GM19238 (cell line): ENCODE measurements at regions not wholly inside any gene's neighbourhood (a gene's known extent, or its start where the extent isn't known, plus 50 kb on each side); places are given as distances from the start of the nearest gene placed in this dataset.
"Not testable (repeated sequence)": the region's sequence is repeated elsewhere in the genome, so short reads cannot be mapped to it uniquely, and the experiment has no call there.

Experiments used
- DNase-seq: peaks from one replicate; pipeline ENCODE4 v3.0.0; 2011; ENCODE audit warnings: low spot score; ENCODE audit not compliant: insufficient read length

DNA sequence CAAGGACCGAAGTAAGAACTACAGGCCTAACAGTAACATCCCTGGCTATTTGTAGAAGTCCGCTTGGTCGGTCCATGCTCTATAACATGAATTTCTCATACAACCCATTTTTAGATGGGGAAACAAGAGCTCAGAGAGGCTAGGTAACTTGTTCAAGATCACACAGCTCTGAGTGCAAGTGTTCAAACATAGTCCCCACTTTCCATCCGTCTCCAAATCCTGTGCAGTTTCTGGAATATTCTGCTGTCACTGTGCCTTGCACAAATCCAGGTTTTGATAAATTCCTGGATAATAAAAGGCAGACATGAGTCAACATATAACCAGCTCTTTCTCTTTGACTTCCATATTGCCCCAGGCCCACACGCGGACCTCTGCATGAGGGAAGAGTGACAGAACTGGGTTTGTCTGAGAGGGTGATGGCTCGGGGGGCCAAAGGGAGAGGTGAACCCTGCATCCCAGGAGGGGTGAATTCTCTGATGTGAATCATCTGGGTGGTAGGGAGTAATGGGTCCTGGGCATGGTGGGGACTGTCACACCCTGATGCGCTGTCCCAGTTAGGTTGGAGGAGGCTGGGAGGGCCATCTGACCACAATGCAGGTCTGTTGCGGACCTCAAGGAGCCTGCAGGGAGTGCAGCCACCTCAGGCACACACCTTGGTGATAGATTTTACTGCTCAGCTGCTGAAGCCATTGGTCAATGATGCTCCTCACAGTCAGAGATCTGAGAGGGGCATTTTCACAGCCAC lies 162.2 kb downstream of the SMAD6 start:
- DNase-seq: no peak

DNA sequence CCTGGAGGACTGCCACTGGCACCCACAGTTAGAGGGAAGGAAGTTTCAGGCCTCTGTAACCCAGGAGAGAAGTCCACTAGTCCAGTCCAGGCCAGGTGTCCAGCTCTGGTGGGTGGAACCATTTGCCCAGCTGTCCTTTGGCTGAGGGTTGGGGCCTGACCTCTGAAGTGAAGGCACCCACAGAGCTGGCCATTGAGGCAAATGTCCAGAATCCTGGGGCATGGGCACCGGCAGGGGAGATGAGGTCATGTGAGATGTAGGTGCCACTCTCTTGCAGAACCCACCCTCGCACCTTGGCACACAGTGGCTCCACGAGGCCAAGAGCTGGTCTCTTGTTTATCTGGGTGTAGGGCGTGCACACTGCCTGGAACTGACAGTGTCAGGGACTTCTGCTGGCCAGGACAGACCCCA lies 162.8 kb downstream of the SMAD6 start:
- DNase-seq: no peak

DNA sequence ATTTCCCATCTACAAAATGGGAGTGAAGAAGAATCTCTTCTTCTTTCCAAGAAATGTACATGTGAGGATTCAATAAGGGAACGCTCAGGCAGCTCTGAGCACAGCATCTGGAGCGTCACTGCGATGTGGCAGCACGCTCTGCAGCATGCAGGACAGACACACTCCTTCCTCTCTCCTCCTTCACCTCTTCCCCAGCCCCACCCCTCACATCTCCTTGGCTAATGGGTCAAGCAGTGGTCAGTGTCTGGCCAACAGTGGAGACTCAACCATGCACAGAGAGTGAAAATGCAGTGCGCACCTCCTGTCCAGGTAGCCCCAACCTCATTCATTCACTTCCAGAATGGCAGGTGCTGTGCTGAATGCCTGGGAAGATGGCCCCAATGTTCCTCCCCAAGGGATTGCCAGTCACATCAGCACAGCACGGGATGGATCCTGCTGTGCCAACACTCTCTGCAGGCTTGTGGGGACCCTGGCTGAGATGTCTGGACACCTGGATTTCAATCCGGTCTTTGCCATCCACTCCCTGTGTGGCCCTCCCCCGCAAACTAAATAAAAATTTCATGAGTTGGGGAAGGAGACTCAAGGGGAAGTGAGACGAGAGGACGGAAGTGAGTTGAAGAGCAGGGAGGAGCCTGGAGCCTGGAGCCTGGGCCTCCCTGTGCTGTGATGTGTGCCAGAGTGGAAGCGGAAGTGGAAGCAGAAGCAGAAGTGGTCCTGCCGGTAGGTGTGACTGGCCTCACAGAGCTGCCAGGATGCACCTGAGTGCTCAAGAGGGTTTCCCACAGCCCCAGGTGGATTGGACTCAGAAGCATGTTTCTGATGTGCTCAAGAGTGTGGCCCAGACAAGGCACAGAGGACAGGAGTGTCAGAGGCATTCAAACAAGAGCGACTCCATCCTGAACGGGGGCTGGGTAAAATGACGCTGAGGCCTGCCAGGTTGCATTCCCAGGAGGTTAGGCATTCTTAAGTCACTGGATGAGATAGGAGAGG lies 163.9 kb downstream of the SMAD6 start:
- DNase-seq: peak; percentile 62

DNA sequence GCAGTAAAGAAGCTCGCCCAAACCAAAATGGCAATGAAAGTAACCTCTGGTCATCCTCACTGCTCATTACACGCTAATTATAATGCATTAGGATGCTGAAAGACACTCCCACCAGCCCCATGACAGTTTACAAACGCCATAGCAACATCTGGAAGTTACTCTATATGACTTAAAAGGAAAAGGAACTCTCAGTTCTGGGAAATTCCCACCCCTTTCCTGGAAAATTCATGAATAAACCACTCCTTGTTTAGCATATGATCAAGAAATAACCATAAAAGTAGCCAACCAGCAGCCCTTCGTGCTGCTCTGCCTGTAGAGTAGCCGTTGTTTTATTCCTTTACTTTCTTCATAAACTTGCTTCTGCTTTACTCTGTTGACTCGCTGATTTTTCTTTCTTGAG lies 164.6 kb downstream of the SMAD6 start:
- no peak for DNase-seq

DNA sequence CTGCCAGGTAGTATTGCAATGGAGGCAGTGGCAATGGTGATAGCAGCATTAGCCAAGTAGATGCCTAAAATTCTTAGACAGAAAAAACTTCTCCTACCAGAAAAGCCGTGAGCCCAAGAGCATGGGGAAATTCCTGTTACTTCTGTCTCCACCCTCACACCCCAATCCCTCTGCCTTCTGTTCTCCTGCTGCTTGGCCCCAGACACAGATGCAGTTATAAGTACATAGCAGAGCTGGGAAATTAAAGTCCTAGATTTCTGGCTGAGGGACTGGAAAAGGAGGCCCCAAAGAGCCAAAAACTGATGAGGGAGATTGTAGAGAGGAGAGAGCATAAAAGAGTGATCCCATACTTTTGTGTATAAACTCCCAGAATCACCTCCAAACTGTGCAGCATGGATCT lies 166.9 kb downstream of the SMAD6 start:
- no peak for DNase-seq

DNA sequence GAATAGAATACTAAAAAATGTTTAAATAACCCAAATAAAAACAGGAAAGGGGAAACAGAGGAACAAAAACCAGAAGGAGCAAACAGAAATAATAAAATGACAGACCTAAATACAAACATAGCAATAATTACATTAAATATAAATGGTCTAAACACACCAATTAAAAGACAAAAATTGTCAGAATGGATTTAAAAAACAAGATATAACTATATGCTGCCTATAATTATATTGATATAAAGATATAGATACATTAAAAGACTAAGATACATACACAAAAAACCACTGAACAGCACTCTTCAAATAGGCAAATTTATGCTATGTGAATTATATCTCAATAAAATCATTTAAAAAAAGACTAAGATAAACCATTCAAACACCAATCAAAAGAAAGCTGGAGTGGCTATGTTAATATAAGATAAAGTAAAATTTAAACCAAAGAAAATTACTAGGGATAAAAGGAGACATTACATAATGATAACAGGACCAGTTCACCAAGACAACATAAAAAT lies 168.9 kb downstream of the SMAD6 start:
- no peak for DNase-seq

DNA sequence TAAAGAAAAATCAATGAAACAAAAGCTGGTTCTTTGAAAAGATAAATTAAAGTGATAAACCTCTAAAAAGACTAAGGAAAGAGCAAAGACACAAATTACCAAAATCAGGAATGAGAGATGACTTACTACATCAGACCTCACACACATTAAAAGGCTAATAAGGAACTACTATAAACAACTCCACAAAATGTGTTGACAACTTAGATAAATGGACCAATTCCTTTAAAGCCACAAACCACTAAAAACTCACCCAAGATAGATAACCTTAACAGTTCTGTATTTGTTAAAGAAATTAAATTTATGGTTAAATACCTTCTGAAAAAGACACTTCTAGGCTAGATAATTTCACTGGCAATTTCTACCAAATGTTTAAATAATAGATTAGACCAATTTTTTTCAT lies 170.4 kb downstream of the SMAD6 start:
- DNase-seq: no peak

DNA sequence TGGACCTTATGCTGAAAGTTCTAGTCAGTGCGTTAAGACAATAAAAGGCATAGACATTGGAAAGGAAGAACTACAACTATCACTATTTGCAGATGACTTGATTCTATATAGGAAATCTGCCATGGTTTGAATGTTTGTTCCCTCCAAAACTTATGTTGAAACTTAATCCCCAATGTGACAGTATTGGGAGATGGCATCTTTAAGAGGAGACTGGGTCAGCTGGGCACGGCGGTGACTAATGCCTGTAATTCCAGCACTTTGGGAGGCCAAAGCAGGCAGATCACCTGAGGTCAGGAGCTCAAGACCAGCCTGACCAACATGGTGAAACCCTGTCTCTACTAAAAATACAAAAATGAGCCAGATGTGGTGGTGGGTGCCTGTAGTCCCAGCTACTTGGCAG lies 171.3 kb downstream of the SMAD6 start:
- DNase-seq: not testable (repeated sequence)

DNA sequence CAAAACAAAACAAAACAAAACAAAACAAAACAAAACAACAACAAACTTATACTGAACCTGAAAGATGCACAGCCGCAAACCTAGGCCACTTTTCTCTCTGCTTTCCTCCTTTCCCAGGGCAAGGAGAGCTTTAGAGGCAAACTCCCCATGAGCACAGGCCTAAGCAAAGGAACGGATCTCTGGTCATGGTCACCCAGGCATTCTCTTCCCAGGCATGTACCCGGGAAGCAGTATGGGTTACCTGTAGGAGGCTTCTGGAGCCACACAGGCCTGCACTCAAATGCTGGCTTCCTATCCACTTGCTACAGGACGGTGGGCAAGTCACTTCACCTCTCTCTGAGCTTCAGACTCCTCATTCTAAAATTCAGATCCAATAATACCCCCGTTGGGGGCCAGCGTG lies 171.8 kb downstream of the SMAD6 start:
- no peak for DNase-seq

DNA sequence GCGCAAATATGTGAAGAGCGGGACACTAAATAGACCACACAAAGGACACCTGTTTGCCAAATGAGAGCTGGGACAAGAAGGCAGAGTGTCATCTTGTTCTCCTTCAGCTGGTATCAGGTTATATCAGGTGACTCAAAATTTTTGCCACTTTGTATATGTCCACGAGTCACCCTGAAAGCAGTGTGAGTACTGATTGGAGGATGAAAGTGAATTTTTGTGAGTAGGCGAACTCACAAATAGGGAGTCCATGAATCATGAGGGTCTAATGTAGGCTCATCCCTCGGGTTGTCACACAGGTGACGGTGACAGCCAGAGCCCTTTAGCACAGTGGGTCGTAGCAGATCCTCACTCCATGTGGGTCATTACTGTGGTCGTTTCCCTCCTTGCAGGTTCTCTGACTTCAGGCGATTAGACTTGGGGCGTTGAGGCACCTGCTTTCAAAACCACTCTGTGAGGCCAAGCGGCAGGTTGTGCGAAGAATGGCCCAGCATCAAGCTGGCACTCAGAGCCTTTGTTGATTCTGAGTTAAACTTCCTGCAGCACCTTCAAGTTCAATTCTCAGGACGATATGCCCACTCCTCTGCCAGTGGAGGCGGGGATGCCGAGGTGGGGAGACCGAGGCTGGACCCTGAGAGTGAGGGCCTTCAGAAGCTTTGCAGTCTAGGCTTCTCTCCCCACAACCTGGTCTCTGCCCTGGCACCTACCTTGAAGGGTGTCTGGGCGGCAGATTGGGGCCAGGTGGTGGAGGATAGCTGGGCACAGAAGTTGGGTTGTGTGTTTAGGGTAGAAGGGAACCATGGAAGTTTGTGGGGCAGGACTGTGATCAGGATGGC lies 173.8 kb downstream of the SMAD6 start:
- DNase-seq: no peak

DNA sequence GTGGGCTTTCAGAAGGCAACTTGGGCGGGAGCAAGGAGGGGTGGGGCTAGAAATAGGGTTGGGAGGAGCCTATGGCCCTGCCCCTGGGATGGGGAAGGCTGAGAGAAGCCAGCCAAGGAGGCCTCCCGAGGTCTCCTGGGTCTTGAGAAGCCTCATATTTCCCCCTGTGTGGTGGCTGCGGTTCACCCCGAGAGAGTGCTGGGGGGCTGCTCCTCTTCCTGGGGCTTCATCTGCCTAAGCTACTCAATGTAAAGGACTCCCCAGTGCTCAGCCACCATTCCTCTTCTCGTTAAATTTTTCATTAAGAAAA lies 174.3 kb downstream of the SMAD6 start:
- DNase-seq: no peak

DNA sequence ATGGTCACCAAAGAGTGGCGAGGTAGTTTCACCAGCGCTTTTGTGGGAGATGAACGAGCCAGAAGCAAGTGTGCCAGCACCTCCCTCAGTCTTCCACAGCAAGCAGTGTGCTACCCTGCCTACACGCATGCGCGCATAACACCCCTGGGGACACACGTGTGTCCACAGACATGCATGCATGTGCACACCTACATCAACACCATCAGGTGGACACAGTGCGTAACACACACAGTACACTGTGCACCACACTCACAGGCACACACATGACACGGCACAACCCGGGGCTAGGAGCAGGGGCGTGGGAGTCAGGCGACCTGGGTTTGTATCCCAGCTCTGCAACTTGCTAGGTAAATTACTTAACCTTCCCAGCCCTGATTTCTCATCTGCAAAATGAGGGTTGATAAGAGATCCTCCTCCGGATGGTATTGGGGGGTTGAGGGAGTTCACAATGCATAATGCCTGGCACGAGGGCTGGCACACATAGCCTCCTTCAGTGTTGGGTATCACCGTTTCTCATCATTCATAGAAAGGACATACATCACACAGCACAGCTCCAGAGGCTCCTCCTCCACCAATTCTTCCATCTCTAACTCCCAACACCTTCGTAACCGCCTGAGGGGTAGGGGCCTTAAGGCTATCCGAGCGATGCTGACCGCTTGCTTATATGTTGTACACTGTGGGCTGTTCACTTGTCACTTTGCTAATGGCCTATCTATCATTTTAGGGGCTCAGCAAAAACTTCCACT lies 174.9 kb downstream of the SMAD6 start:
- no peak for DNase-seq

DNA sequence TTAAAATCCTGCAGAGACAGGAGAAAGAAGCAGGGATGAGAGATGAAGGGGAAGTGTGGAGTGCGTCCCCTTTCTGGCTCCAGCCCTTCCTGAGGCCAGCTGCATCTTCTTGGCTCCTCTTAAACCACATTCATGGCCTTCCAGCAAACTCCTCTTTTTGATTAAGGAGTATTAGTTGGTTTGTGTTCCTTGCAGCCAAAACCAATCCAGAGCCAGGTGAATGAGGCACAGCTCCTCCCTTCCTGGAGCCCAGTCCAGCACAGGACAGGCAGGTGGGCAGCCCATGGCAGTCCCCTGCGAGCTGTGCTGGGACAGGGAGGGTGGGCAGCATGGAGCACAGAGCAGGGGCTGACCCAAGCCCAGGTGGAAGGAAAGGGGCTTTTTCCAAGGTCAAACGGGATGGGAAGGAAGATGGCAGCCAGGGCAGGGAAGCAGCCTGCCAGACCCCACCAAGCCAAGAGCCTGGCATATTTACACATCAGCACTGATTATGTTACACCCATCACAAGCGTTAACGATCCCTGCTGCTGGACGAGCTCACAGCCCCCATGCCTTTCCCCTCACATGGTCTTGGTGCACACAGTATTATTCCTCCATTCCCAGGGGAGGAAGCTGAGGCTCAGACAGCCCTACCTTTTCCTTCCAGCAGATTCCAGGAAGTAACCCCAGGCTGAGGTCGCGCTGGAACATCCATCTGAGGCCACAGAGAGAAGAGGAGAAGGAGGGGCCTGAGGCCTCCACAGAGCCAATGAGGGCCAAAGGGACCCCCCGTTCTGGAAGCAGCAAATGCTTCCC lies 175.6 kb downstream of the SMAD6 start:
- no peak for DNase-seq

DNA sequence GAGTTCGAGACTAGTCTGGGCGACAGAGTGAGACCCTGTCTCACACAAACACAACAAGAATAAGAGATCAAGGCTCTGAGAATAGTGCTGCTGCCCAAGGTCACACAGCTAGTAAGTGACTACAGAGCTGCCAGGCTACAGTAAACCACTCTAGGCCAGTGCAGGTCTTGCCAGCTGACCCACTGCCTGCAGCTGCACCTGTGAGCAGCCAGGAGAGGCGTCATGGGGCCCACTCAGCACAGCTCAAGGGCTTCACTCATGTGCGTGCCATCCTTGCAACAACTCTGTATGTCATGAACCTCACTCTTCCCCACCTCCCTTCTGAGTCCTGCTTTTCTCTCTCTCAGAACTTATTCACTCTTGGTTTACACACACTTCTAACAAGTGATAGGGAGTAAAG lies 176.7 kb downstream of the SMAD6 start:
- DNase-seq: no peak

DNA sequence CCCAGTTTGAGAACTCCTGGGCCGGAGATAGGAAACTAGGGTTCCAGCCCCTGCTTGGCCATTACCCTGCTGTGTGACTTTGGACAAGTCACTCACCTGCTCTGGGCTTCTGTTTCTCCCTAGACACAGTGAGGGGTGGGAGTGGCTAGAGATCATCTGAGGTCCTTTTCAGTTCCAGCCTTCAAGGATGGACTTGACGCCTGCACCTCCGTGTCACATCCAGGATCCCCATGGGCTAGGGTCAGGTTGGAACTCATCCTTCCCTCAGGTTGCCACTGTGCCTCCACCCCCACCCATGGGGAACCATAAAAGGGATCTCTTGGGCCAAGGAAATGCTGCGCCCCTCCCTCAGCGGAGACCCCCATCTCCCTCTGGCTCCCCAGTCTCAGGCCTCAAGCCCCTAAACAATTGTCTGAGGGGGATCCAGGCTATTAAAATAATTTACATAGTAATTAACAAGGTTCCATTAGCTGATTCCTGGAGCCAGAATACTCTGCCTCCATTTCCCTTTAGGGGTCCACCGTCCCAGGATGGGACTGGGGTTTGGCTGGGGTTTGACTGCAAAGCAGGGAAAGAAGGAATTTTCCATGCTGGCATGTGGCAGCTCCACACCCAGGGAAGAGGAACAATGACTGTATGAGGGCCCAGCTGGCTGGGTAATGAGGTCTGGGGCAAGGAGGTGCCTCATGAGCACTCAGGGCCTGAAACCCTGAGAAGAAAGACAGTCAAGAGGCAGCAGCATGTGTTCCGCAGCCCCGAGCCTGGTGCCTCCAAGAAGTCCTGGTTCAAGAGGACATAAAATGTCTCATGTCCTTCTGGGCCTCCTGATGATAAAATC lies 177.7 kb downstream of the SMAD6 start:
- no peak for DNase-seq

DNA sequence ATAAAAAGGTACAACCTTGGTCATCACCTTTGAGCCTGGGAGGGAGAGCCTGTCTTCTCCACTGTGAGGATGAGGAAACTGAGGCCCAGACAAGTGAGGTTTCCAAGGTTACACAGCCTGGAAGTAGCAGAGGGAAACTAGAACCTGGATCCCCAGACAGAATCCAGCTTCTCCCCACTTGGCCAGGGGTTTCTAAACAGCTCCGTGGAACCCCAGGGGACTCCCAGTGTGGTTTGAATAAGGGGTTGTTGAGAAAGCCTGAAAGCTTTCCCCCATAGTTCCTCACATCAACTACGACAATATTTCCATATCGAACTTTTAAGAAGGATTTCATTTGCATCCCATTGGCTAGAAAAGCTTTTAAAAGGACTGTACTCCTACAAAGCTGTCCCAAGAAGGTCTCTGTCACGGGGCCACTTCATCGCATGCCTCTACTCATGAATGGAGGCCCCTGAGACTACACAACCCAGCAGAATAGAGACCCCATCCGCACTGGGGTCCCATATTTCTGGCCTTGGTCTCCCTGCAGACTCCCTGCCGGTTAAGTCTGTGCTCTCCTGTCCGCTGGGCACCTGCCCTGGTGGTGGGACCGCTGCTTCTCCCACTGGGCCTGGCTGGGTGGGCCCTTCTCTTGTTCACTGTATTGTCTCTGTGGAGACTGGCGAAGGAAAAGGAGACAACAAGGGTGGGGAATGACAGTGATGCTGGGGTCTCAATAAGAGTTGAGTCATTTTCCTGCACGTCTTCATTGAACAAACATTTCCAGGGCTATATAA lies 178.5 kb downstream of the SMAD6 start:
- no peak for DNase-seq

DNA sequence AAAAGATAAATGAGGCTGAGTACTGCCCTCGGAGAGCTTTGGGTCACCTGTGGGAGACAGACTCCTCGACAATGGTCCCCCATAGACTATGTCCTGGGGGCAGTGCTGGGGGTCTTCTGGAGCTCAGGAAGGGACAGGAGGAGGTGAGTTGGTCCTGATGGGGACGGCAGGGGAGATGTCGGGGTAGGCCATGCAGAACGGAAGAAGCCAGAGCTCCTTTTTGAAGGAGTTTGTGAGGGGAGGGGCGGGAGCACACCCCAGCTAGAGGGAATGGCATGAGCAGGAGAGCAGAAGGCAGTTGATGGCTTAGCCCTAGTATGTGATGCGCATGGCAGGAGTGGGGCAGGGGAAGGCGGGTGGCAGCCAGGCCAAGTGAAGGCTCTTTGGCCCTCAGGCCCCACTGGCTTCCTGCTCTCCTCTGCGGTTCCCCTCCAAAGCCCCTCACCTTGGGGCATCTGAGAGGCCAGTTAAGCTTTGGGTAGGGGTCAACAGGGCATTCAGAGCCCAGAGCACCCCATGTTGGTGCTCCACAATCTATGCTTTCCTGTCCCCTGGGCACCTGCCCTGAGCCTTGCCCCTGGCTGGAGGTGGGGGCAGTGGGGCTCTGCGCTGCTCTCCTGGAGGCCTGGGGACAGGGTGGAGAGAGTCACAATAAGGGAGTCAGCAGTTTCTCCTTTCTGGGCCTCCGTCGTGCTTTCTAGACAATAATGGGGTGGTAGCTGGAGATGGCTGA lies 179.3 kb downstream of the SMAD6 start:
- no peak for DNase-seq
